ENCODE measurements at regions not wholly inside any gene's neighbourhood (a gene's known extent, or its start where the extent isn't known, plus 50 kb on each side); places are given as distances from the start of the nearest gene placed in this dataset.

DNA sequence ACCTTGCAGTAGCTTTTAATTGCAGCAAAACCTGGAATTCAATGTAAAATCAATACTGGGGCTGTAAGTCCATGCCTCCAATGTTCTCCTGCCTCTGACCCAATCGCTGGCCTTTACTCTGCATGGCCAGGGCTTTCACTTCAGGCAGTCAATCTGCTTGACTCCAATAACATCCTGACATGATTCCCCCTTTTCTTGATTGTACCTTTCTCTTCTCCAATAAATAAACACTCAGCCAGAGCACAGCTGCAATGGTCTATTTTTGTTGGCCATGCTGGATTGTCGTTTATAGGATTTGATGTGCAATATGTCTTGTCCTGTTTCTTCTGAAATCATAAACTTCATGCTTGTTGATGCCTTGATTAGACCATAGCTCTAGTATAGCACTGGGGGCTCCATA lies 97.8 kb upstream of the COL1A2 start:
- no peak overlapping the region for H3K4me2 ChIP-seq (ENCODE audit: low read length)
- no TSS peak for BruUV-seq (replicated peaks)
- no peak overlapping the region for H3K27ac ChIP-seq (ENCODE audit: low read depth, low read length, poor library complexity, severe bottlenecking)
- H3K79me2 ChIP-seq (ENCODE audit: insufficient read depth, low read depth, low read length): no peaks in the 10 kb centered on the region
- ChIA-PET CTCF (ENCODE audit: unreplicated experiment) (no interaction called here), POLR2A (interaction anchor here (0.6 kb wide), 1 partner anchor 220 kb away, joined by 3 read pairs; no protein-coding TSS in a partner anchor)
- H3K9me3 ChIP-seq (ENCODE audit: low read length): no peaks in the 10 kb centered on the region
- intact Hi-C loops (cut with micrococcal nuclease; ENCODE audit: unreplicated experiment): no loop called here
- no peaks in the 10 kb centered on the region; the same call in 1 of the 2 replicates for H4K20me1 ChIP-seq (ENCODE audit: insufficient read depth, low read length)
- H3K4me1 ChIP-seq (ENCODE audit: insufficient read depth, low read length, poor library complexity, severe bottlenecking): no peaks in the 10 kb centered on the region
- no peaks in the 10 kb centered on the region for H3K36me3 ChIP-seq (ENCODE audit: insufficient read depth, low read length)
- H3K4me3 ChIP-seq (ENCODE audit: low read depth, low read length, poor library complexity, severe bottlenecking): no peak overlapping the region
- H3K9me2 ChIP-seq (ENCODE audit: insufficient read depth, low read length): no peaks in the 10 kb centered on the region
- TF ChIP-seq EZH2phosphoT487 (IDR thresholded peaks at IDR 0.05; ENCODE audit: borderline replicate concordance, low read depth, low read length): no peak
- TF ChIP-seq CTCF (conservative IDR thresholded peaks at IDR 0.05; ENCODE audit: low read length): no peak
- H2AFZ ChIP-seq (ENCODE audit: low read length): no peak overlapping the region
- DNase-seq (ENCODE audit: low spot score): no peak

DNA sequence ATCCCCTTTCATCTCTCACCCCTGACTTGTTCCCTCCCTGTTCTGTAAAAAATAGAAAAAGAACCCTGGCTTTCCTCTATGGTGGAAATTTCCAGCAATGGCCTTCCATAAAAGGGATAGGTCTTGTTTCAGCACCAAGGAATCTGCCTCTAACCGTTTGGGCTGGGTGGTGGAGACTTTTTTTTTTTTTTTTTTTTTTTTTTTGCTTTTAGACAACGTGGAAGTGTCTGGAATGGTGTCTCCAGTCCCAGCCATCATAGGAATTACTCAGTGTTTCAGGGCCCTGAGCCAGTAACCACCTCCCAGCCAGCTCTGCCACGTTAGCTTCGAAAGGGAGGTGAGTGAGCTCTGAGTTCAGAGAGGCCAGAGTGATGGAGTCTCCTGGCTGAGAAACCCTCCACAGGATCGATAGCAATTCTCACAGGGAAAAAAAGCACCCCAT lies 97.3 kb upstream of the COL1A2 start:
- no peak overlapping the region for H2AFZ ChIP-seq (ENCODE audit: low read length)
- CTCF ChIA-PET (ENCODE audit: unreplicated experiment): no interaction called here
- TF ChIP-seq EZH2phosphoT487 (IDR thresholded peaks at IDR 0.05; ENCODE audit: borderline replicate concordance, low read depth, low read length): no peak
- TF ChIP-seq CTCF (conservative IDR thresholded peaks at IDR 0.05; ENCODE audit: low read length): no peak
- H3K4me3 ChIP-seq (ENCODE audit: low read depth, low read length, poor library complexity, severe bottlenecking): no peak overlapping the region
- H4K20me1 ChIP-seq (ENCODE audit: insufficient read depth, low read length): no peaks in the 10 kb centered on the region; the same call in 1 of the 2 replicates
- H3K9me3 ChIP-seq (ENCODE audit: low read length): no peaks in the 10 kb centered on the region
- no peak overlapping the region for H3K4me2 ChIP-seq (ENCODE audit: low read length)
- H3K79me2 ChIP-seq (ENCODE audit: insufficient read depth, low read depth, low read length): no peaks in the 10 kb centered on the region
- POLR2A ChIA-PET: no interaction called here
- no TSS peak for BruUV-seq (replicated peaks)
- DNase-seq (ENCODE audit: low spot score): no peak
- H3K36me3 ChIP-seq (ENCODE audit: insufficient read depth, low read length): no peaks in the 10 kb centered on the region
- intact Hi-C loops (cut with micrococcal nuclease; ENCODE audit: unreplicated experiment): no loop called here
- no peaks in the 10 kb centered on the region for H3K4me1 ChIP-seq (ENCODE audit: insufficient read depth, low read length, poor library complexity, severe bottlenecking)
- H3K9me2 ChIP-seq (ENCODE audit: insufficient read depth, low read length): no peaks in the 10 kb centered on the region
- no peak overlapping the region for H3K27ac ChIP-seq (ENCODE audit: low read depth, low read length, poor library complexity, severe bottlenecking)

DNA sequence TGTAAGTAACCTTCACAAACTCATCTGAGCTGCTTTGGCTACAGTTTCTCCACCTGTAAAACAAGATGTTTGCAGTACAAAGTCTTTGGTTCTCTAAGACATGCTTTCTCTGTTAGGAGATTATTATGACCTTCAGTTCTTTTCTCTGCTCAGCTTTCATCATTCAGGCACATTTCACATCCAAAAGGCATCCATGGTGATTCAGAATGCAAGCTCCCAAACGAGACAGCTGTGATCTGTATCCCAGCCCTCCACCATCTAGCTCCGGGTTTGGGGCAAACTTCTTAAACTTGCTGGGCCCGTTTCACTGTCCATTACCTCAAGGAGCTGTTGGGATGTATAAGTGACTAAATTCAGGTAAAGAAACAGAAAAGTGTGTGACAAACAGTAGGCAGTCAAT lies 95.8 kb upstream of the COL1A2 start:
- Histone ChIP-seq H3K4me2 (ENCODE audit: low read length) (no peak overlapping the region), H3K9me3 (ENCODE audit: low read length) (no peaks in the 10 kb centered on the region), H4K20me1 (ENCODE audit: insufficient read depth, low read length) (no peaks in the 10 kb centered on the region; the same call in 1 of the 2 replicates), H3K79me2 (ENCODE audit: insufficient read depth, low read depth, low read length) (no peaks in the 10 kb centered on the region), H3K36me3 (ENCODE audit: insufficient read depth, low read length) (no peaks in the 10 kb centered on the region), H3K4me3 (ENCODE audit: low read depth, low read length, poor library complexity, severe bottlenecking) (no peak overlapping the region), H3K9me2 (ENCODE audit: insufficient read depth, low read length) (no peaks in the 10 kb centered on the region), H3K4me1 (ENCODE audit: insufficient read depth, low read length, poor library complexity, severe bottlenecking) (no peaks in the 10 kb centered on the region), H3K27ac (ENCODE audit: low read depth, low read length, poor library complexity, severe bottlenecking) (no peak overlapping the region), H2AFZ (ENCODE audit: low read length) (no peak overlapping the region)
- DNase-seq (ENCODE audit: low spot score): no peak
- ChIA-PET POLR2A (no interaction called here), CTCF (ENCODE audit: unreplicated experiment) (no interaction called here)
- no TSS peak for BruUV-seq (replicated peaks)
- TF ChIP-seq CTCF (conservative IDR thresholded peaks at IDR 0.05; ENCODE audit: low read length): no peak
- no peak for TF ChIP-seq EZH2phosphoT487 (IDR thresholded peaks at IDR 0.05; ENCODE audit: borderline replicate concordance, low read depth, low read length)
- intact Hi-C loops (cut with micrococcal nuclease; ENCODE audit: unreplicated experiment): no loop called here

Measured in OCI-LY7 (cell line).